Retinal pigment epithelial cell (primary cell): ENCODE measurements at regions not wholly inside any gene's neighbourhood (a gene's known extent, or its start where the extent isn't known, plus 50 kb on each side); places are given as distances from the start of the nearest gene placed in this dataset.
"Not testable (repeated sequence)": the region's sequence is repeated elsewhere in the genome, so short reads cannot be mapped to it uniquely, and the experiment has no call there.

Experiments
- DNase-seq: peaks from one replicate; pipeline ENCODE4 v3.0.0-alpha.2; 2010; ENCODE audit warnings: low read depth
- H3K4me3 ChIP-seq: 2 replicates; pipeline ENCODE4 v1.5.1; 2011; ENCODE audit warnings: mild to moderate bottlenecking, low read length, control low read depth, moderate library complexity
- CTCF ChIP-seq: conservative IDR thresholded peaks from 2 replicates; pipeline ENCODE4 v1.5.1; 2011; ENCODE audit warnings: low read depth, low read length, control low read depth, inconsistent platforms

- no peak overlapping the region for H3K4me3 ChIP-seq
- no peak for DNase-seq
- TF ChIP-seq CTCF: no peak
These were observed 761.2 kb downstream of the TAF11L14 start for GRCh38 chr5:18395126-18396110.

GRCh38 chr5:18397371-18397770 is 763.1 kb downstream of the TAF11L14 start:
- no peak for DNase-seq
- no peak overlapping the region for H3K4me3 ChIP-seq
- no peak for TF ChIP-seq CTCF

- DNase-seq: no peak
- no peak overlapping the region for H3K4me3 ChIP-seq
- no peak for TF ChIP-seq CTCF
These were observed 763.6 kb downstream of the TAF11L14 start for GRCh38 chr5:18397891-18398290.

GRCh38 chr5:18399461-18400327 is 765.4 kb downstream of the TAF11L14 start:
- DNase-seq, H3K4me3 ChIP-seq: not testable (repeated sequence)

GRCh38 chr5:18403141-18403540 is 768.9 kb downstream of the TAF11L14 start:
- no peak for DNase-seq
- no peak for TF ChIP-seq CTCF

GRCh38 chr5:18403941-18404438 is 769.7 kb downstream of the TAF11L14 start:
- no peak for TF ChIP-seq CTCF
- H3K4me3 ChIP-seq: no peak overlapping the region
- no peak for DNase-seq

More at GRCh38 chr5:18403141-18403540, 768.9 kb downstream of the TAF11L14 start:
- H3K4me3 ChIP-seq: no peak overlapping the region

- H3K4me3 ChIP-seq: no peak overlapping the region
- DNase-seq: no peak
- TF ChIP-seq CTCF: no peak
These were observed 786.5 kb downstream of the TAF11L14 start for GRCh38 chr5:18420711-18421110.
